Bronchial epithelial cell (primary cell): ENCODE measurements at regions not wholly inside any gene's neighbourhood (a gene's known extent, or its start where the extent isn't known, plus 50 kb on each side); places are given as distances from the start of the nearest gene placed in this dataset.

ENCODE experiments used
- DNase-seq: peaks from one replicate; pipeline ENCODE4 v3.0.0-alpha.2; 2010; ENCODE audit warnings: low read depth
- FAIRE-seq: peaks from 2 replicates; lab custom pipeline; 2011; peaks lifted over from hg19 to GRCh38; lab: Jason Lieb, UNC
- H3K27me3 ChIP-seq: 2 replicates; pipeline ENCODE4 v1.5.1; 2011; ENCODE audit warnings: low read length; ENCODE audit not compliant: control insufficient read depth, insufficient read depth
- H3K36me3 ChIP-seq: 2 replicates; pipeline ENCODE4 v1.5.1; 2011; ENCODE audit warnings: low read length; ENCODE audit not compliant: control insufficient read depth, insufficient read depth
- H3K4me3 ChIP-seq: 2 replicates; pipeline ENCODE4 v1.5.1; 2011; ENCODE audit warnings: mild to moderate bottlenecking, low read depth, low read length, control low read depth
- TF ChIP-seq, protein P1 (sequence below): IDR thresholded peaks from 2 replicates; pipeline ENCODE4 v1.5.1; 2011; ENCODE audit warnings: mild to moderate bottlenecking, moderate library complexity, low read length, control low read depth, inconsistent platforms; ENCODE audit not compliant: insufficient read depth, severe bottlenecking

DNA sequence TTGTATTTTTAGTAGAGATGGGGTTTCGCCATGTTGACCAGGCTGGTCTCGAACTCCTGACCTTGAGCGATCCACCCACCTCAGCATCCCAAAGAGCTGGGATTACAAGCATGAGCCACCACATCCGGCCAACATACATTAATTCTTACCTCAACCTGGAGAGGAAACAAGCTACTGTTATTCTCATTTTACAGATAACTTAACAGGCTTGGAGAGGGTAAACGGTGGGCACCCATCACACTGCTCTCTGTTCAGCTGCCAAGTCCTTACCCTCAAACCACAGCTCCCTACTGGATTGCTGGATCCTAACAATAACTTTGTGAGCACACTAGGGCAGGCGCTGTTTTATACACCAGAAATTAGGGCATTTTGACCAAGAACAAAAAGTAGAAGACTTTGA is 93.6 kb upstream of the BARHL2 start:
- FAIRE-seq (no peak), DNase-seq (no peak)
- TF ChIP-seq, protein P1, sequence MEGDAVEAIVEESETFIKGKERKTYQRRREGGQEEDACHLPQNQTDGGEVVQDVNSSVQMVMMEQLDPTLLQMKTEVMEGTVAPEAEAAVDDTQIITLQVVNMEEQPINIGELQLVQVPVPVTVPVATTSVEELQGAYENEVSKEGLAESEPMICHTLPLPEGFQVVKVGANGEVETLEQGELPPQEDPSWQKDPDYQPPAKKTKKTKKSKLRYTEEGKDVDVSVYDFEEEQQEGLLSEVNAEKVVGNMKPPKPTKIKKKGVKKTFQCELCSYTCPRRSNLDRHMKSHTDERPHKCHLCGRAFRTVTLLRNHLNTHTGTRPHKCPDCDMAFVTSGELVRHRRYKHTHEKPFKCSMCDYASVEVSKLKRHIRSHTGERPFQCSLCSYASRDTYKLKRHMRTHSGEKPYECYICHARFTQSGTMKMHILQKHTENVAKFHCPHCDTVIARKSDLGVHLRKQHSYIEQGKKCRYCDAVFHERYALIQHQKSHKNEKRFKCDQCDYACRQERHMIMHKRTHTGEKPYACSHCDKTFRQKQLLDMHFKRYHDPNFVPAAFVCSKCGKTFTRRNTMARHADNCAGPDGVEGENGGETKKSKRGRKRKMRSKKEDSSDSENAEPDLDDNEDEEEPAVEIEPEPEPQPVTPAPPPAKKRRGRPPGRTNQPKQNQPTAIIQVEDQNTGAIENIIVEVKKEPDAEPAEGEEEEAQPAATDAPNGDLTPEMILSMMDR = no peak
- Histone ChIP-seq H3K36me3 (no peaks in the 10 kb centered on the region), H3K4me3 (no peak overlapping the region), H3K27me3 (no peaks in the 10 kb centered on the region)

DNA sequence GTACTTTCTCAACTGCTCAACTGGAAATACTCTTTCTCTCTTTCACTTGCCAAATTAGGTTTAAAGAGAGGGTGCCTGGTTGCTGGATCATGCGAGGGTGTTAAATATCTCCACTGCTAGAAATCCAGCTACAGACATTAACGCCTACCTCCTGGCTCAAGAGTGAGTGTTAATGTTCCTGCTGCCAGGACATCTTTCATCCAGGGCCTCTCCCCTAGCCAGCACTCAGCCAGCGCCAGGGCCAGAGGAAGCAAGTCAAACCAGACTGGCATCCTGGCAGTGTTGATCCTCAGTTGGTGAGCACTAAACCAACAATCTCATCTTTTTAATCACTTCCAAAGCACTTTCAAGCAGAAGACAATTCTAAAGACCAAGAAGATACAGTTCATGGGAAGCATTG is 92.9 kb upstream of the BARHL2 start:
- no peak for DNase-seq
- TF ChIP-seq, protein P1 = no peak
- H3K4me3 ChIP-seq = no peak overlapping the region
- no peaks in the 10 kb centered on the region for H3K27me3 ChIP-seq
- no peaks in the 10 kb centered on the region for H3K36me3 ChIP-seq
- FAIRE-seq = no peak

- TF ChIP-seq, protein P1 = no peak
- FAIRE-seq = no peak
These were observed 92.0 kb upstream of the BARHL2 start for GRCh38 chr1:90809093-90809492.

GRCh38 chr1:90807329-90807728 is 90.2 kb upstream of the BARHL2 start:
- no peak for FAIRE-seq
- Histone ChIP-seq H3K36me3 (no peaks in the 10 kb centered on the region), H3K4me3 (no peak overlapping the region), H3K27me3 (no peaks in the 10 kb centered on the region)
- TF ChIP-seq, protein P1 = no peak
- no peak for DNase-seq

More at GRCh38 chr1:90809093-90809492, 92.0 kb upstream of the BARHL2 start:
- H3K36me3 ChIP-seq = no peaks in the 10 kb centered on the region
- H3K4me3 ChIP-seq = no peak overlapping the region
- no peaks in the 10 kb centered on the region for H3K27me3 ChIP-seq
- DNase-seq = no peak

- FAIRE-seq = no peak
- DNase-seq = no peak
- no peaks in the 10 kb centered on the region for H3K36me3 ChIP-seq
- H3K27me3 ChIP-seq = no peaks in the 10 kb centered on the region
- TF ChIP-seq, protein P1 = no peak
- H3K4me3 ChIP-seq = no peak overlapping the region
These were observed 85.5 kb upstream of the BARHL2 start for GRCh38 chr1:90802622-90803021.

- DNase-seq (no peak), FAIRE-seq (no peak)
- Histone ChIP-seq H3K4me3 (no peak overlapping the region), H3K27me3 (peaks cover under 1% of the 10 kb centered on the region), H3K36me3 (no peaks in the 10 kb centered on the region)
- TF ChIP-seq, protein P1 = no peak
These were observed 83.1 kb upstream of the BARHL2 start for GRCh38 chr1:90800012-90800717.
